NCI-H524 (cell line): ENCODE measurements at regions not wholly inside any gene's neighbourhood (a gene's known extent, or its start where the extent isn't known, plus 50 kb on each side); places are given as distances from the start of the nearest gene placed in this dataset.

Source experiments
- DNase-seq, 2 experiments: peaks; one replicate each; lab custom pipeline; 2025; lab: John Stamatoyannopoulos, UW

DNA sequence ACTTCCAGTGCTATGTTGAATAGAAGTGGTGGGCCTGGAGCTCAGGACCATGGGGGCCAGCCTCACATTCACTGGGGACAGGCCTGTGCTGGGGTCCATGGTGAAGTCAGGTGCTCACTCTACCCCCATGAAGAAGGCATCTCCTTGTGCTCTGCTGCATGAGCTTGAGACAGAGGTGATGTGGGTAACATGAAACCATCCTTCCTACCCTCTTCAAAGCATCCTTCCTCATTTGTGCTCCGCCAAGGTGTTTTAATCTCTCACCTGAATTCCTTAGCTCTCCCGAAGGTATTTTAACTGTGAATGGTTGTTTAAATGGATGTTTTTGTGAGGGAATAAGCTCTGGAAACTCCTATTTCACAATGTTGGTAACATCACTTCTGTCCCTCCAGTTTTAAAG is 209.6 kb upstream of the PCSK2 start:
- no peak for DNase-seq

DNA sequence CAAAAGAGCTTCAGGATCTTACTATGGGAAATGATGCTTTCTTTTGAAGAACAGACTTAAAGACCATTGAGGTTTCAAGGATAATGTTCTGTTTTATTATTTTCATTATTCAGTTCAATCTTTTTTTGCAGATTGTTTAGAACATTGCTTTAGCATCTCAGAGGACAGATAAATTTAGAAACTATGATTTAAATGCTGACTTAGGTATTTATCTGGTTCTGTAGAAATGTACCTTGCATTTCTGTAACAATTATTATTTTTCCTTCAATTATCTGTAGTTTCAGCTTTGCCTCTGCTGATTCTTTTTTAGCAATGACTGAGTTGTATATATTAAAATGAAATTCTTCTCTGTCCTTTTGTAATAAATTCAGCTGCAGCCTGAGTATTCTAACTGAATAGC is 205.4 kb upstream of the PCSK2 start:
- no peak for DNase-seq

DNA sequence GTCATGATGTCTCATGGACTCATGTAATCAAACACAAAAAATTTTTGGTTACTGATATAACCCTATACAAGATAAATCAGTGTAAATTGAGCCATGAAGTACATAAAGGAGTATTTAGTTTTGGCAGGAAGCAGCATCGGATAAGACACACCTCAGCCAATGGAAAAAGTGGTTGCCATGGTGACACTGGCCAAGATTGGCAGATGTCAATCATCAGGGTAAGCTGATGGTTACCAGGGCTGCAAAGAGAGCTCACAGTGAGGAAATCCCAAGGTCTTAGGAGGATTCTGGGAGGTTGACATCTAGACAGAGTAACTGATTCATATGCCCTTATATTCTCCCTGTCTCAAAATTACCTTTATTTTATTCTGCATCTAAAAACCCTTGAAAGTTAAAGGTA is 203.8 kb upstream of the PCSK2 start:
- DNase-seq: no peak

DNA sequence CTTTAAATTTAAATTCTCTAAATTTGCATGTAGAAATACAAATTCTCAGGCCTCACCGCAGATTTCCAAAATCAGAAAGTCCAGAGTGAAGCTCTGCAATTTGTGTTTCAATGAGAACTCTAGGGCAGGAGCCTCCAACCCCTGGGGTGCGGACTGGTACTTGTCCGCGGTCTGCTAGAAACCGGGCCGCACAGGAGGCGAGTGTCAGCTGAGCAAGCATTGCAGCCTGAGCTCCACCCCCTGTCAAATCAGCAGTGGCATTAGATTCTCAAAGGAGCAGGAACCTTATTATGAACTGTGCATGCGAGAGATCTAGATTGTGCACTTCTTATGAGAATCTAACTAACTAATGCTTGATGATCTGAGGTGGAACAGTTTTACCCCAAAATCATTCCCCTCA is 203.0 kb upstream of the PCSK2 start:
- DNase-seq: no peak

DNA sequence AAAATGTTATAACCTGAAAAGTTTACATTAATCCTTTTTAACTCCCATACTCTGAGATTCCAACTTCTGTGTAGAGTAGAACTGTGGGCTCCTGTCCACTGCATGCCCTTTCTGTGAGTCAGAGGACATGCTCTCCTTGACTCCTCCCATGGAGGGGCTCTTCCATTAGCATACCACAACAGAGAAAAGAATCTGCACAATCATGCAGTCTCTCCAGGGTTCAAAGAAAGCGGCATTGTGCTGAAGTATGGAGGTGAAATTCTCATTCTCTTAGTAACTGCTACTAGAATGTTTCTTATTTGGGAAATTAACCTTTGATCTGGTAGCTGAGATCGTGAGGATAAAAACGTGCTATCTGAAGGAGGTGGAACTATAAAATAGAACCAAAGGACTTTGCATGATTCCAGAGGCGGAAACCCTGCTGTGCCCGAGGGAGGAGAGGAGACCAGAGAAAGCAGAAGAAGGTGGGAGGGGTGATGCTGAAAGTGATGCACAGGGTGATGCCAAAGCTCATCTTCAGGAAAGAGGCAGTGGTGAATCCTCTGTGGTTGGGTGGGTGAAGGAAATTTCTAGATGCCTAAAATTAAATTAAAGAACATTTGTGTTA is 202.2 kb upstream of the PCSK2 start:
- DNase-seq: no peak

DNA sequence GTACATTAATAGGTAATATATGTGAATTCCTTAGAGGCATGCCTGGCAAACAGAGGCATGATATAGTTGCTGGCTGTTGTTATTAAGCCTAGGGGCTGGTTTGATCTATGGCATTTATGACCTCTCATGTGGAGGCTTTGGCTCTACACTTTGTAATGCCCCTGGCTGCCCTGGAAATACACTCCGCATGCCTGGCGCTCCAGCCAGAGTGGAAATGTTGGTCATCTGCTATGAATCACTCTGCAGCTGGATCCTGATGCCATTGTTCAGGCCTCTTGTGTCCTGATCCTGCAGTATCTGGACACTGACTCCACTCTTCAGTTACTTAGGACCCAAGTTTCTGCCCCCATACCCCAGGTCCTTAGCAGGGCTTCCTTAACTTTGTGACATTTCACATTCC is 200.5 kb upstream of the PCSK2 start:
- DNase-seq: no peak

DNA sequence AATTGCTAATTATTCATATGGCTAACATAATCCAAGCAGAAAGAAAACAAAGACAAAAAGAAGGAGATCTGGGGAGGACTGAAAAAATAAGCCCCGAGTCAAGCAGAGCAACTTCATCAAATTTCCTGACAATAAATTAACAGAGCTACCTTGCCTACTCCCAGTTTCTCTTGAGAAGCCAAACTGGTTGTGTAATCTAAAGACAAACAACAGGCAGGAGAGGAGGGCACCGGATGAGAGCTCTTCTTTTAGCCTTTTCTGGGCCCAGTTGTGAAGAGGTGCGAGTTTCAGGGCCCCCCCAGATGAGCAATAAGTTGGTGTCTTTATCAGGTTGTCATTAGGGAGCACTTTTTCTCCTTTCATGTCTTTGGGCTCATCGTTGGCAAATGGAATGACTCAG is 197.1 kb upstream of the PCSK2 start:
- no peak for DNase-seq

DNA sequence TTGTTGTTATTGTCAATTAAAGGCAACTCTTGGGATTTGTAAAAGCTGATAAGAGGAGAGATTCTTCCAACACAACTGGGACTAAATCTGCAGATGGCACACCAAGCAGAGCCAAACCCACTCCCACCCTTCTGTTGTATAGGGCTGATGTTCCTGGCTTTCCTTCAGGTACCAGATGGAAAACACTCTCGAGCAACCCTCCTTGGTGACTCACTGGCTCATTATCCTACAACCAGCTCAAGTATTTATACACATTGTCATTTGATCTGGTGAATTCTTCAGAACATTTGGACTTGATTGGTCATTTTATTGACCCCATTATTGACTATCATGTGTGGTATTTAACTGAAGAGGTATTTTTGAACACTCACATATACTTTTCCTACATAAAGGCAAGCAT is 190.3 kb upstream of the PCSK2 start:
- DNase-seq: peak; percentile 94 to 99

DNA sequence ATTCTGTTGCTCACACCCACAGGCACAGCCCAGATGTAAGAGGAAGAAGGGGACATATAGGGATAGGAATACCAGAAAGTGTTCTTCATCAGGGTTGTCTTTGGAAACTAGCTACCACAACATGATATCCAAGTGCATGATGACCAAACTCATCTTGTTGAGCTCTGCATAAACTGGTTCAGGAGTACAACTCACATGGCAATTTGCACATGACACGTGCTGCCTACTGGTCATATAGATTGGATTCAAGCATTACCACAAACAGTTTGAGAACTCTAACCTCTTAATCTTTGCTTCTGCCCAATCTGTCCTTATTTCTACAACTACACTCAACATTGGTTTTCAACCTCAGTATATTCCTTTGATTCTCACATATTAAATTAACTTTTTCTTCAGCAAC is 184.7 kb upstream of the PCSK2 start:
- no peak for DNase-seq

DNA sequence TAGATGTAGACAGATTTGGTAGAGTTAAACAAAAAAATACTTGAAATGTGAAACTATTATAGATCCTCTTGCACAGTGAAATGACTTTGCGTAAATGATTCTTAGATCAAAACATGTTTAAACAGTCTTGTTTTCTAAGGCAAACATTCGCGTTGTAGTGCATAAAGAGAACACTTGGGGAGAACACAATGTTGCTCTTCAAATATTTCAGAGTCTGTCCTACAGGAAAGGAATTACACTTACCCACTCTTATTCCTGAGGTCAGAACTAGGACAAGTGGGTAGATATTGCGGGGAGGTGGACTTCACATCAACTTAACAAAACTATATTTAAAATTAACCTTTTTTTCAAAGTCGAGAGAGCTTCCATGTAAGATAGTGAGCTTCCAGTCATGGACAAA is 183.5 kb upstream of the PCSK2 start:
- no peak for DNase-seq

DNA sequence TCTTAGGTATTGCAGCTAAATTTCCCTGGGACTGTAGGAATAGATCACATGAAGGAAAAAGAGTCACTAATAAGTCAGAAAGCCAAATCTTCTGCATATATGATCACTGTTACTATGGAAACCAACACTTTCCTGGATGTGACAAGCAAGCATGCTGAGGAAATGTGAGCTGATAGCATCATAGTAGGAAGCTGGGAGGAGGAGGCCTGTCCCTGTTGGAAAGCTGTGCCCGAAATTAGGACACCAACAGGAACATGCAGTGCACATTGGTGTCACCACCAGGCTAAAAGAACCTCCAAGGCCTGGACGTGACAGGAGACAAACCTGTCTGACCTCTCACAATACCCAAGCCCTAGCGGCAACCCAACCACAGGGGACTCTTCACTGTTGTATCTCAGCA is 181.9 kb upstream of the PCSK2 start:
- DNase-seq: peak in 1 of 2 experiments; percentile 20

DNA sequence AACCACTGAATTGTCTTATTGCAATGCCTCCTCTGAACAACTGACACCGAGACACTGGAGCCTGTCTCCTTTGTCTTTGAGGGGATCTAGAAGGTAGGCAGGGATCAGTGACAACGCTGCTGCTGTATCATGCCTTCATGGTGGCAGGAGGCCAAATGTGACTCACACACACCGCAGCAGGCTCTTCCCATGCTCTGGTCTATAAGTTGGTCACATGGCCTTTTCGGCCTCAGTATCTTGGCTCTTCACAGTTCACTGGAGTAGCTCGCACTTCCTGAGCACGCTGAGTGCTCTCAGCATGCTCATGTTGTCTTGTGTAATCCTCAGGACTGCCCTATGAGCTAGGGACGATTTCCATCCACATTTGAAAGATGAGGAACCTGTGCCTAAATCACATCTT is 167.4 kb upstream of the PCSK2 start:
- DNase-seq: no peak

DNA sequence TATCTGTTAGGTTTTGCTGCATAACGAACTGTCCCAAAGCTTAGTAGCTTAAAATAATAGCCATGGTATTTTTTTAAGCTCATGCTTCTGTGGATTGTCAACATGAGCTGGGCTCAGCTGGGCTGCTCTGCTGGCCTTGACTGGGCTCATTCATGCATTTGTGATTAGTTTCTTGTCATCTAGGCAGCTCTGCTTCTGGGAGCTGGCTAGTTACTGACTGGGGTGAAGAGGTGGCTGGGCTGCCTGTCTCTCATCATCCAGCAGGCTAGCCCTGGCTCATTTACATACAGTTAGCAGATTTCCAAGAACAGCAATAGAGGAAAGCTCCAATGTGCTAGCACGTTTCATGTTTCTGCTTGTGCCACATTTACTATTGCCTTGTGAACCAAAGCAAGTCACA is 165.1 kb upstream of the PCSK2 start:
- no peak for DNase-seq

DNA sequence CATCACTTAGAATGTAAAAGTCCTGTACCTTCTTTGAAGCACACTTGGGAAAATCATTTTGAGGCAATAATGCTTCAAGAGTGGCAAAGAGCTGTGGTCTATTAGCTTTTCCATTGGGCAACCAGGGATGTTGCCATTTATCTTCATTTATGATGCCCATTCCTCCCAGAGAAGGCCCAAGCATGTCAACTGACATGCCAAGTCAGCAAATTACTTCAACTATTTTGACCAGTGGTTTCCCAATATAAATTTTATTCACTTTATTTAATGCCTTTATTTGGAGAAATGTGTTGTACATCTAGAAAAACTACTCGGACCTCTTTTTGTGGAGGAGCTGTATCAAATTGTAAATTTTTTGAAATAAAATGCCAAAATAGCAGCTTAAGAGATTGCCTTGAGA is 164.1 kb upstream of the PCSK2 start:
- no peak for DNase-seq

DNA sequence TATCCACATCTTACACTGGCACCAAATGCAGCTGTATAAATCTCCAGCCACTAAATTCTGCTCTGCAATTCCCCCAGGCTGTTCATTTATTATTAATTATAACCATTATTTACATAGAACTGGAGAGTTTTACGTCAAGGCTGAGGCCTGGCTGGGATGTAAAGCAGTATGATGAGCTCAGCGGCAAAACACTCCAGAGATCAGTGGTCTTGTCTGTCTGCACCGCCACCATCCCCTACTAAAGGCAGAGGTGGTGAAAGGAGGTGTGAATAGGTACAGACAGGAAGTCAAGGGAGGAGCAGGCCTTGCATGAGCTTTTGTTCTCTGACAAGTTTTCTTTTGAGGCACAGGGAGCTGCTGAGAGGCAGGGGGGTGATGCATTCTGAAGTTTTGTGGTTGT is 159.9 kb upstream of the PCSK2 start:
- DNase-seq: no peak

DNA sequence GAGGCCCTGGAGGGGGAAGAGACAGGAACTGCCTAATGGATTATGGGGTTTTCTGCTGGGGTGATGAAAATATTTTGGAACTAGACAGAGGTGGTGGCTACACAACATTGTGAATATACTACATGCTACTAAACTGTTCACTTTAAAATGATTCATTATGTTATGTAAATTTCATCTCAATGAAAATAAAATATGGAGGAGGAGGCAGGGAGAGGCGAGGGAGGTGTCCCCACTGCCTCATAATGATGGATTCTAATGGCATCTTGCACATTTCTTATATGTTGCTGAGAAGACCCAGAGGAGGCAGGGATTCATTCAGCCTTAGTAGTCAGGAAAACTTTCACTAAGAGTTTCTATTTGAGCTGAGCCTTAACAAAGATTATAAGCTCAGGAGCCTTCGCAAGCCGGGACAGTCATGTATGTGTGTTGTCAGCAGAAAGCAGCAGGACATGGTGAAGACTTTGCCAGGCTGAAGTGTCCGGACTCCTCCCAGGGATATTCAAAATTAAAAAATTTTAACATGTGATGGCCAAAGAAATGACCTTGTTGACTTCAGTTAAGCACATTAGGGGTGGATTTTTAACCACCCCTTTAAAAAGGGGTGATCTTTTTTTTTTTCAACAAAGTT is 158.6 kb upstream of the PCSK2 start:
- DNase-seq: no peak

DNA sequence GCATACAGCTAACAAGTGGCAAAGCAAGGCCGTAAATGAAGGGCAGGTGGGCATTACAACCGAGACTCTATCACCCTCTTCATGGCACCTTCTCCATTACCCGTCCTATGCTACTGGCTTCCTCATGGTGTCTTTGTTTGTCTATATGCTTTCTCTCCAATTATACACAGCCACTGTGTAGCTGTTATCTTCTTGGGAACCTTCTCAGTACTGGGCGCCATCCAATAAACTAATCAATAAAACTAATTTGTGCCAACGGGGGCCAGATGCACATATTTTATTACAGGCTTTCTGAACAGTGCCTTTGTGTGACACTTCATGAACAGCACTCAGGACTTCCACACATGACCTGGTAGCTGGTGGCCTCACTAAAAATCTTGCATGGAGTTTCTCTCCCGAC is 149.8 kb upstream of the PCSK2 start:
- DNase-seq: no peak

DNA sequence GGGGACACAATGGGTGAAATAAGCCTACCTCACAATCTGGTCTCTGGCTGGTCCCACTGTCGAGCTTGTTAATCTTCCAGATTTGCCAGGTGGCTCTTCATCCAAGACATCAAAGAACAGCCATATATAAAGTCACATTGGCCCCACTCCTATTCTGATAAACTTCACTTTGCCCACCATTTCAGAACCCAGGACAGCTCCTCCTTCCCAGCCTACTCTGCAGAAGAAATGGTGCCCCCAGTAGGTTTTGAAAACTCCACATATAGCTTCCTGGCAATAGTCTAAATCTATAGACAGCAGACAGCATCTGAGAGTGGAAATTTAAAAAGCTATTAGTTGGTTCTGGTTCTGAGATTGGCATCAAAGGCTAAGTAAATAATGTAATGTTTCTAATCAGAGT is 143.1 kb upstream of the PCSK2 start:
- DNase-seq: no peak

DNA sequence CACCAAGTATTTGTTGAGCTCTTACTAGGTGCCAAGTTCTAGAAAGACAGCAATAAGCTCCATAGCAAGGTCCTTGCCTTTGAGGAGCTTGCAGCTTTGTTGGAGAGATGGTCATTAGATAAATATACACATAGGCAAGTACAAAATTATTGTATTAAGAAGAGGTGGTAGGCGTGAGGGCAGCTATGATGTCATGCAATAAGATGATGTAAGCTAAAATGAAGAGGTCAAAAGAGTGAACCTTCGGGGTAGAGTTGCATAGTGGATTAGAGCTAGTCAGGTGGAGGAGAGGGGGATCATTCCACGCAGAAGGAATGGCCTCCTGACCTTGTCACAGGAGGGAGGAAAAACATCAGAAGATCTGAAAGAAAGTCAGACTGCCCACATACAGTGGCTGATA is 141.9 kb upstream of the PCSK2 start:
- DNase-seq: no peak

DNA sequence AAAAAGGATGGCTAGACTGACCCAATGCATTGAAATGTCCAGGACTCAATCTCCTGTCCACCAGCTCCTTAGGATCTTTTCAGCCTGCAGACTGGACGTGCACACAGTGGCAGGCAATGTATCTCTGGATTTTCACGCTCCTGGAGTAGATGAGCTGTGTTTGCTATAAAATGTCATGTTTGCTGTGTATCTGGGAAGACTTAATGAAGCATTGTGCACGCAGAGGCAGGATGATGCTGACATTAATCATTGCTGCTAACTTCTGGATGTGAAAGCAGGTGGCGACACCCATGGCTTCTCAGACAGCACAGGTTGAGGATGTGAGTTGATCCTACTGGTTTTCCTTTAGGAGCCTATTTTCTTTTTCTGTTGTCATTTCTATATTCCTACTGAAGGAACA is 133.1 kb upstream of the PCSK2 start:
- no peak for DNase-seq

DNA sequence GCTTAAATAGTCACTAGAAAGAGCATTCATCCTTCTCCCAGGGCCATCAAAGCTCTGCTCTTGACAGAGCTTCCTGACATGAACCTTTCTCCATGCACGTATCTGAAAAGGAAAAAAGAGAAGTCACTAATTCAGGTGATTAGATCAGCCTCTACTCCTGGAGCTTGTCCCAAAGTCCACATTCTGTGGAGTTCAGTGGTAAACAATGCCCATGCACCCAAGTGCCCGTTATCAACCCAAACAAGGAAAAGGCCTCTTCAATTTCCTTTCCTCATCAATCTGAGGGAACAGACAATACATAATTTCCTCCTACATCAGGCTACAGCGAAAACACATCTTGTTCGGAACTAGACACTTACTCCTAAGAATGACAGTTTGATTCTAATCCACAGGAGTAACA is 129.2 kb upstream of the PCSK2 start:
- DNase-seq: no peak

DNA sequence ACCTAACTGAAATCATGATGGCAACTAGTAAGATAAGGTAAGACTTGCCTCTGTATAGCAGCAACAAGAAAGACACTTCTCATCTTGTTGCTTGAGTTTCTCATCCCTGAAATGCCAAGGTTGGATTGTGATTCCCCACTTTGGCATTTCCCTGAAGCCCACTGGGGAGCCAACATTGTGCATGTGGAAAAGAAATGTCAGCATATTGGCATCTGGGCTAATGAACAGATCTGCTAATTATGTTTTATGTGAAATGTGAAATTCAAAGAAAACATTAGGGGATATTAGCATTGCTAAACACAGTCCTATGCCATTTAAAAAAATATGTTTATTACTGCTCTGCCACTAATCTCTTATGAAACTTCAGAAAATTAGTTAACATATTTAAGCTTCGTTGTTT is 126.3 kb upstream of the PCSK2 start:
- DNase-seq: no peak

DNA sequence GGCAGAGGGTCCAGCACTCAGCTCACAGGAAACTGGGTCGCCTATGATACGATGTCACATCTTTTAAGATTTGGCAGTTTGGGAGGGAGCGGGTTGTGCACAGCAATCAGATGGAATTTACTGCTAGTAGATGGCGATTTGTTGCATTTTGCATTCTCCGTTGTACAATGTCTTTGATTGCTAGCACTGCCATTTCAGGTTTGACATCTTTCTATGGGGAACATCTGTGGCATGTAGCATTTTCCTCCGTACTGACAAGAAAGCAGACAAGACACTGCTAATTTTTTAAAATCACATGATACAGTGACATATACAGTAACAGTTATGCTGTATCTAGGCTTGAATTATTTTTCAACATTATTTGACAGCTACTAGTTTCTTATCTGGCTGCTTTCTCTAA is 119.7 kb upstream of the PCSK2 start:
- no peak for DNase-seq

DNA sequence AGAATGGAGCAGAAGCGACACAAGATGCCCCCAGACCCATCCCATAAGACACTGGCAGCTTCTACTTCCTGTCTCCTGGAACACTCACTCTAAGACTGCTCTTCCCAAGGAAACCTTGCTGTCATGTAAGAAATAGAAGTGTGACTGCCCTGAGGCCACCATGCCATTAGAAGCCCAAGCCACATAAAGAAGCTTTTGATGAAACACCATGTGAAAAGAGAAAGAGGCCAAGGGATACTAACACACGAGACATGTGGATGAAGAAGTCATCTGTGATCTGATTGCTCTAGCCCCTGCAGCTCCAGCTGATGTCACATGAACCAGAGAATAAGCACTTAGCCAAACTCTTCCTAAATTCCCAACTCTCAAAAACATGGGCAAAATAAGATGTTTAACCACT is 117.9 kb upstream of the PCSK2 start:
- no peak for DNase-seq

DNA sequence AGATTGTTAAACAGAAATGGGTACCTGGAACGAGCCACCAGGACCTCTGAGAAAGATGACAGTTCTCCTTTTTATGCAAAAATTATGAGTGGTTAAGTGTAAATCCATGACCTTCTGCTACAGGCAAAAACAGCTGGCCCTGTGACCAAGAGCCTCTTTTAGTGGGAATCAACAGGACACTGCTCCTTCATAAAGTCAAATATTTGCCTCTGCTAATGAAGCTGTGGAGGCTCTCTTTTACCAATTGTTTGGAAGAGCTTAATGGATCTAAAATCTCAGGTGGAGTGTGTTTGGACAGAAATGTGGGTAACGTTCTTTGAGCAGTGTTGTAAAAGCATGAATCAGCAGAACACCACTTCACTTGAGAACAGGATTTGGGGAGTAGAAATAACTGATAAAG is 117.5 kb upstream of the PCSK2 start:
- DNase-seq: peak in 1 of 2 experiments; percentile 33
